ENCODE measurements at regions not wholly inside any gene's neighbourhood (a gene's known extent, or its start where the extent isn't known, plus 50 kb on each side); places are given as distances from the start of the nearest gene placed in this dataset.

DNA sequence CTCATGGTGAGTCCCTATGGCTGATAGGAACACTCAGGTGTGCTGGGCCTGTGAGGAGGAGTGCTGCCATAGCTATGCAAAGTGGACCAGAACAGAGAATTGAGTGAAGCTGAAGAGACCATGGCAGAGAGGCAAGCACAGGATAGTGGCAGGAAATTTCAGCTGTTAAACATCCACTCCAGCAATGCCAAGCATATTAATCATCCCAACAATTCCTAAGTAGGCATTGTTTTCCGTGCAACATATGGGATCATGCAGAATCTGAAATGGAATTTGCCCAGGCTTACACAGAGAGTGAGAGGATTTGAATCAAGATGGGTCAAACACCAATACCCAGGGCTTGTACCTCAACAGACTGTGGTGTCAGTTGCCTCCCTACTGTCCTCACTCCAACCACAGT lies 582.6 kb upstream of the UBE2E2 start:
- ATAC-seq: no peak
- TF ChIP-seq PPARA (CRISPR knock-in tag; IDR thresholded peaks at IDR 0.05; ENCODE audit: borderline replicate concordance) (no peak), ZNF8 (CRISPR knock-in tag; IDR thresholded peaks at IDR 0.05) (no peak), CSRNP3 (CRISPR knock-in tag; IDR thresholded peaks at IDR 0.05) (no peak), ZNF565 (CRISPR knock-in tag; conservative IDR thresholded peaks at IDR 0.05; ENCODE audit: low read depth) (no peak), ESRRG (CRISPR knock-in tag; IDR thresholded peaks at IDR 0.05) (no peak), ARNTL (CRISPR knock-in tag; IDR thresholded peaks at IDR 0.05; ENCODE audit: borderline replicate concordance, low read depth) (no peak), GLIS3 (CRISPR knock-in tag; IDR thresholded peaks at IDR 0.05) (no peak), TOX (CRISPR knock-in tag; IDR thresholded peaks at IDR 0.05; ENCODE audit: borderline replicate concordance) (no peak), ZFP3 (CRISPR knock-in tag; IDR thresholded peaks at IDR 0.05) (no peak), RARB (CRISPR knock-in tag; IDR thresholded peaks at IDR 0.05) (no peak), ZNF70 (CRISPR knock-in tag; IDR thresholded peaks at IDR 0.05) (no peak), ZFP30 (CRISPR knock-in tag; IDR thresholded peaks at IDR 0.05) (no peak), BACH2 (CRISPR knock-in tag; IDR thresholded peaks at IDR 0.05; ENCODE audit: borderline replicate concordance) (no peak), TCF4 (CRISPR knock-in tag; IDR thresholded peaks at IDR 0.05; ENCODE audit: borderline replicate concordance) (no peak), OSR1 (CRISPR knock-in tag; IDR thresholded peaks at IDR 0.05) (no peak), CREB5 (CRISPR knock-in tag; IDR thresholded peaks at IDR 0.05; ENCODE audit: low read depth) (no peak)
- TF ChIP-seq, protein P1, sequence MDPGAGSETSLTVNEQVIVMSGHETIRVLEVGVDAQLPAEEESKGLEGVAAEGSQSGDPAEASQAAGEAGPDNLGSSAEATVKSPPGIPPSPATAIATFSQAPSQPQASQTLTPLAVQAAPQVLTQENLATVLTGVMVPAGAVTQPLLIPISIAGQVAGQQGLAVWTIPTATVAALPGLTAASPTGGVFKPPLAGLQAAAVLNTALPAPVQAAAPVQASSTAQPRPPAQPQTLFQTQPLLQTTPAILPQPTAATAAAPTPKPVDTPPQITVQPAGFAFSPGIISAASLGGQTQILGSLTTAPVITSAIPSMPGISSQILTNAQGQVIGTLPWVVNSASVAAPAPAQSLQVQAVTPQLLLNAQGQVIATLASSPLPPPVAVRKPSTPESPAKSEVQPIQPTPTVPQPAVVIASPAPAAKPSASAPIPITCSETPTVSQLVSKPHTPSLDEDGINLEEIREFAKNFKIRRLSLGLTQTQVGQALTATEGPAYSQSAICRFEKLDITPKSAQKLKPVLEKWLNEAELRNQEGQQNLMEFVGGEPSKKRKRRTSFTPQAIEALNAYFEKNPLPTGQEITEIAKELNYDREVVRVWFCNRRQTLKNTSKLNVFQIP (CRISPR knock-in tag; IDR thresholded peaks at IDR 0.05; ENCODE audit: borderline replicate concordance, low read depth): no peak
- TF ChIP-seq, protein P2, sequence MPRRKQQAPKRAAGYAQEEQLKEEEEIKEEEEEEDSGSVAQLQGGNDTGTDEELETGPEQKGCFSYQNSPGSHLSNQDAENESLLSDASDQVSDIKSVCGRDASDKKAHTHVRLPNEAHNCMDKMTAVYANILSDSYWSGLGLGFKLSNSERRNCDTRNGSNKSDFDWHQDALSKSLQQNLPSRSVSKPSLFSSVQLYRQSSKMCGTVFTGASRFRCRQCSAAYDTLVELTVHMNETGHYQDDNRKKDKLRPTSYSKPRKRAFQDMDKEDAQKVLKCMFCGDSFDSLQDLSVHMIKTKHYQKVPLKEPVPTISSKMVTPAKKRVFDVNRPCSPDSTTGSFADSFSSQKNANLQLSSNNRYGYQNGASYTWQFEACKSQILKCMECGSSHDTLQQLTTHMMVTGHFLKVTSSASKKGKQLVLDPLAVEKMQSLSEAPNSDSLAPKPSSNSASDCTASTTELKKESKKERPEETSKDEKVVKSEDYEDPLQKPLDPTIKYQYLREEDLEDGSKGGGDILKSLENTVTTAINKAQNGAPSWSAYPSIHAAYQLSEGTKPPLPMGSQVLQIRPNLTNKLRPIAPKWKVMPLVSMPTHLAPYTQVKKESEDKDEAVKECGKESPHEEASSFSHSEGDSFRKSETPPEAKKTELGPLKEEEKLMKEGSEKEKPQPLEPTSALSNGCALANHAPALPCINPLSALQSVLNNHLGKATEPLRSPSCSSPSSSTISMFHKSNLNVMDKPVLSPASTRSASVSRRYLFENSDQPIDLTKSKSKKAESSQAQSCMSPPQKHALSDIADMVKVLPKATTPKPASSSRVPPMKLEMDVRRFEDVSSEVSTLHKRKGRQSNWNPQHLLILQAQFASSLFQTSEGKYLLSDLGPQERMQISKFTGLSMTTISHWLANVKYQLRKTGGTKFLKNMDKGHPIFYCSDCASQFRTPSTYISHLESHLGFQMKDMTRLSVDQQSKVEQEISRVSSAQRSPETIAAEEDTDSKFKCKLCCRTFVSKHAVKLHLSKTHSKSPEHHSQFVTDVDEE (CRISPR knock-in tag; IDR thresholded peaks at IDR 0.05): no peak

GRCh38 chr3:22621205-22621809 lies 581.8 kb upstream of the UBE2E2 start:
- TF ChIP-seq SNAI2 (CRISPR knock-in tag; IDR thresholded peaks at IDR 0.05) (no peak), TOX (CRISPR knock-in tag; IDR thresholded peaks at IDR 0.05; ENCODE audit: borderline replicate concordance) (no peak), ZNF70 (CRISPR knock-in tag; IDR thresholded peaks at IDR 0.05) (no peak), RARB (CRISPR knock-in tag; IDR thresholded peaks at IDR 0.05) (no peak), TCF4 (CRISPR knock-in tag; IDR thresholded peaks at IDR 0.05; ENCODE audit: borderline replicate concordance) (no peak), PATZ1 (CRISPR knock-in tag; IDR thresholded peaks at IDR 0.05; ENCODE audit: borderline replicate concordance) (no peak), GLIS3 (CRISPR knock-in tag; IDR thresholded peaks at IDR 0.05) (no peak), ZNF8 (CRISPR knock-in tag; IDR thresholded peaks at IDR 0.05) (no peak), CSDC2 (CRISPR knock-in tag; IDR thresholded peaks at IDR 0.05) (no peak), ISL1 (CRISPR knock-in tag; IDR thresholded peaks at IDR 0.05) (no peak)
- TF ChIP-seq, protein P2 (CRISPR knock-in tag; IDR thresholded peaks at IDR 0.05): no peak
- no peak for ATAC-seq

All from SK-N-SH treated with all-trans-retinoic acid at 6 μM for 48 hours (cell line).